ENCODE measurements at regions not wholly inside any gene's neighbourhood (a gene's known extent, or its start where the extent isn't known, plus 50 kb on each side); places are given as distances from the start of the nearest gene placed in this dataset.

GRCh38 chr6:23630726-23631635, 495.0 kb upstream of the NRSN1 start:
- no peak for DNase-seq
- Histone ChIP-seq H3K9me3 (no peaks in the 10 kb centered on the region), H3K4me3 (ENCODE audit: low read depth, low read length) (no peak overlapping the region), H3K36me3 (no peaks in the 10 kb centered on the region), H3K4me1 (peaks cover 11% of the 10 kb centered on the region), H3K27me3 (no peaks in the 10 kb centered on the region)
- TF ChIP-seq CTCF (IDR thresholded peaks at IDR 0.05; ENCODE audit: low read depth, low read length), result no peak

- Histone ChIP-seq H3K4me1 (peaks cover 11% of the 10 kb centered on the region), H3K9me3 (no peaks in the 10 kb centered on the region), H3K27me3 (no peaks in the 10 kb centered on the region), H3K4me3 (ENCODE audit: low read depth, low read length) (no peak overlapping the region), H3K36me3 (no peaks in the 10 kb centered on the region)
- DNase-seq, result no peak
- TF ChIP-seq CTCF (IDR thresholded peaks at IDR 0.05; ENCODE audit: low read depth, low read length), result no peak
Observed at GRCh38 chr6:23633996-23634395, 492.0 kb upstream of the NRSN1 start.

- H3K9me3 ChIP-seq, result no peaks in the 10 kb centered on the region
- no peaks in the 10 kb centered on the region for H3K36me3 ChIP-seq
- H3K27me3 ChIP-seq, result no peaks in the 10 kb centered on the region
- no peak for DNase-seq
- no peak for TF ChIP-seq CTCF (IDR thresholded peaks at IDR 0.05; ENCODE audit: low read depth, low read length)
- H3K4me3 ChIP-seq (ENCODE audit: low read depth, low read length), result no peak overlapping the region
- H3K4me1 ChIP-seq, result peaks cover 11% of the 10 kb centered on the region
Observed at GRCh38 chr6:23635150-23635549, 490.9 kb upstream of the NRSN1 start.

GRCh38 chr6:23637296-23637695, 488.7 kb upstream of the NRSN1 start:
- no peak for DNase-seq
- H3K4me3 ChIP-seq (ENCODE audit: low read depth, low read length), result no peak overlapping the region
- H3K4me1 ChIP-seq, result no peaks in the 10 kb centered on the region
- TF ChIP-seq CTCF (IDR thresholded peaks at IDR 0.05; ENCODE audit: low read depth, low read length), result no peak
- no peaks in the 10 kb centered on the region for H3K36me3 ChIP-seq
- no peaks in the 10 kb centered on the region for H3K27me3 ChIP-seq
- no peaks in the 10 kb centered on the region for H3K9me3 ChIP-seq

- no peak for TF ChIP-seq CTCF (IDR thresholded peaks at IDR 0.05; ENCODE audit: low read depth, low read length)
- Histone ChIP-seq H3K4me1 (no peaks in the 10 kb centered on the region), H3K9me3 (no peaks in the 10 kb centered on the region), H3K4me3 (ENCODE audit: low read depth, low read length) (no peak overlapping the region), H3K36me3 (no peaks in the 10 kb centered on the region), H3K27me3 (no peaks in the 10 kb centered on the region)
- no peak for DNase-seq
Observed at GRCh38 chr6:23642849-23643248, 483.2 kb upstream of the NRSN1 start.

- no peak for DNase-seq
- H3K4me1 ChIP-seq, result no peaks in the 10 kb centered on the region; the same call in 1 of the 2 replicates
- H3K4me3 ChIP-seq (ENCODE audit: low read depth, low read length), result no peak overlapping the region
- H3K36me3 ChIP-seq, result no peaks in the 10 kb centered on the region
- H3K9me3 ChIP-seq, result no peaks in the 10 kb centered on the region
- H3K27me3 ChIP-seq, result no peaks in the 10 kb centered on the region
- TF ChIP-seq CTCF (IDR thresholded peaks at IDR 0.05; ENCODE audit: low read depth, low read length), result no peak
Observed at GRCh38 chr6:23647045-23647444, 479.0 kb upstream of the NRSN1 start.
